Tibial nerve (tissue), 3 donors: ENCODE measurements at regions not wholly inside any gene's neighbourhood (a gene's known extent, or its start where the extent isn't known, plus 50 kb on each side); places are given as distances from the start of the nearest gene placed in this dataset.

ENCODE experiments used
- EP300 ChIP-seq, 2 donors: sonication (generic); formaldehyde crosslinking; IDR thresholded peaks; one replicate each; pipeline ENCODE4 v1.6.1; 2017; ENCODE audit warnings: antibody characterized with exemption in 2 of 2, mild to moderate bottlenecking in 1 of 2
- POLR2A ChIP-seq, 2 donors: fragments of 450-650 bp; IDR thresholded peaks; one replicate each; pipeline ENCODE4 v1.6.1; 2017; ENCODE audit warnings: antibody characterized with exemption in 2 of 2, mild to moderate bottlenecking in 2 of 2, moderate library complexity in 2 of 2

DNA sequence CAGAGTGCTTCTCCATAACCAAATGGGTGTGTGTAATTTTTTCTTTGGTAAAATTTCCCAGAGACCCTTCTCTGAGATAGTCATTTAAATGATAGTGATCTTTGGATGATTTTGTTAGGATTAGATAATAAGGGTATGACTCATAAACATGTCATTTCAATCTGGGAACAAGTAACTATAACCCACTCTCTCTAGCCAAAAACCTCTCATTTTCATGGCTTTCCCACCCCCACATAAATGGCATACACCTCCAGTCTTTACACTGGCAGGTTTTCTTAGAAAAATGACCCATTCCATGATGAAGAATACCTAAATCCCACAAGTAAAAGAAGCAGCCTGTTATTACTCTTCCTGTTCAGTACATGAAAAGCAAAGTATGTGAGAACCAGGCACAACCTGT lies 572.0 kb upstream of the ZEB2 start:
- no peak for TF ChIP-seq EP300 (IDR thresholded peaks at IDR 0.05)
- TF ChIP-seq POLR2A (IDR thresholded peaks at IDR 0.05) = no peak
